SK-N-SH treated with all-trans-retinoic acid at 6 μM for 48 hours (cell line): ENCODE measurements at regions not wholly inside any gene's neighbourhood (a gene's known extent, or its start where the extent isn't known, plus 50 kb on each side); places are given as distances from the start of the nearest gene placed in this dataset.

ENCODE experiments used
- ATAC-seq: fragments of 200-7000 bp; cut with Tn5 transposase; 3 replicates; pipeline ENCODE4 v1.9.1; 2020; ENCODE audit warnings: mild to moderate bottlenecking, moderate library complexity
- ARNTL ChIP-seq: fragments of 450-650 bp; formaldehyde crosslinking; IDR thresholded peaks from 2 replicates; pipeline ENCODE4 v1.5.0; 2020; ENCODE audit warnings: low read depth, mild to moderate bottlenecking, moderate library complexity, borderline replicate concordance
- BACH2 ChIP-seq: fragments of 250-450 bp; sonication (Bioruptor Pico); IDR thresholded peaks from 2 replicates; pipeline ENCODE4 v1.9.0; 2021; ENCODE audit warnings: mild to moderate bottlenecking, borderline replicate concordance
- CSDC2 ChIP-seq: fragments of 250-450 bp; sonication (Bioruptor Pico); IDR thresholded peaks from 2 replicates; pipeline ENCODE4 v1.5.0; 2020; ENCODE audit warnings: mild to moderate bottlenecking, moderate library complexity
- ESRRG ChIP-seq: fragments of 250-450 bp; sonication (Bioruptor Pico); IDR thresholded peaks from 2 replicates; pipeline ENCODE4 v1.6.1; 2021; ENCODE audit warnings: mild to moderate bottlenecking
- GLIS3 ChIP-seq: fragments of 250-450 bp; sonication (Bioruptor Pico); IDR thresholded peaks from 2 replicates; pipeline ENCODE4 v1.5.0; 2020; ENCODE audit warnings: mild to moderate bottlenecking, moderate library complexity
- ISL1 ChIP-seq: fragments of 250-450 bp; sonication (Bioruptor Pico); IDR thresholded peaks from 2 replicates; pipeline ENCODE4 v2.1.2; 2022; ENCODE audit warnings: mild to moderate bottlenecking, moderate library complexity
- OSR1 ChIP-seq: fragments of 250-450 bp; sonication (Bioruptor Pico); IDR thresholded peaks from 2 replicates; pipeline ENCODE4 v1.8.0; 2022; ENCODE audit warnings: moderate library complexity, mild to moderate bottlenecking, inconsistent platforms
- PPARA ChIP-seq: fragments of 250-450 bp; sonication (Bioruptor Pico); IDR thresholded peaks from 2 replicates; pipeline ENCODE4 v1.5.0; 2020; ENCODE audit warnings: mild to moderate bottlenecking, borderline replicate concordance
- RARB ChIP-seq: fragments of 250-450 bp; sonication (Bioruptor Pico); IDR thresholded peaks from 2 replicates; pipeline ENCODE4 v1.8.0; 2021; ENCODE audit warnings: mild to moderate bottlenecking, moderate library complexity
- SNAI2 ChIP-seq: fragments of 250-450 bp; sonication (Bioruptor Pico); IDR thresholded peaks from 2 replicates; pipeline ENCODE4 v1.5.0; 2020; ENCODE audit warnings: mild to moderate bottlenecking, moderate library complexity
- TCF4 ChIP-seq: fragments of 250-450 bp; sonication (Bioruptor Pico); IDR thresholded peaks from 2 replicates; pipeline ENCODE4 v1.8.0; 2021; ENCODE audit warnings: mild to moderate bottlenecking, moderate library complexity, borderline replicate concordance
- TOX ChIP-seq: fragments of 250-450 bp; sonication (Bioruptor Pico); IDR thresholded peaks from 2 replicates; pipeline ENCODE4 v1.8.0; 2021; ENCODE audit warnings: mild to moderate bottlenecking, moderate library complexity, borderline replicate concordance
- ZFP3 ChIP-seq: fragments of 250-450 bp; sonication (Bioruptor Pico); IDR thresholded peaks from 2 replicates; pipeline ENCODE4 v1.5.0; 2020; ENCODE audit warnings: mild to moderate bottlenecking, moderate library complexity
- ZNF565 ChIP-seq: fragments of 450-650 bp; formaldehyde crosslinking; conservative IDR thresholded peaks from 2 replicates; pipeline ENCODE4 v1.5.0; 2020; ENCODE audit warnings: low read depth, mild to moderate bottlenecking, moderate library complexity
- ZNF70 ChIP-seq: fragments of 450-650 bp; formaldehyde crosslinking; IDR thresholded peaks from 2 replicates; pipeline ENCODE4 v1.5.0; 2020; ENCODE audit warnings: mild to moderate bottlenecking, moderate library complexity
- ZNF8 ChIP-seq: fragments of 450-650 bp; formaldehyde crosslinking; IDR thresholded peaks from 2 replicates; pipeline ENCODE4 v1.5.0; 2020; ENCODE audit warnings: mild to moderate bottlenecking, moderate library complexity
- TF ChIP-seq, protein P1 (sequence below): fragments of 250-450 bp; sonication (Bioruptor Pico); IDR thresholded peaks from 2 replicates; pipeline ENCODE4 v1.5.1; 2021; ENCODE audit warnings: mild to moderate bottlenecking, moderate library complexity
- TF ChIP-seq, protein P2 (sequence below): fragments of 250-450 bp; sonication (Bioruptor Pico); IDR thresholded peaks from 2 replicates; pipeline ENCODE4 v1.5.1; 2020; ENCODE audit warnings: low read depth, mild to moderate bottlenecking, moderate library complexity
- TF ChIP-seq, protein P3 (sequence below): fragments of 250-450 bp; sonication (Bioruptor Pico); IDR thresholded peaks from 2 replicates; pipeline ENCODE4 v1.8.0; 2020; ENCODE audit warnings: mild to moderate bottlenecking, moderate library complexity, borderline replicate concordance
- TF ChIP-seq, protein P4 (sequence below): fragments of 250-450 bp; sonication (Bioruptor Pico); IDR thresholded peaks from 2 replicates; pipeline ENCODE4 v1.5.0; 2020; ENCODE audit warnings: mild to moderate bottlenecking, moderate library complexity

DNA sequence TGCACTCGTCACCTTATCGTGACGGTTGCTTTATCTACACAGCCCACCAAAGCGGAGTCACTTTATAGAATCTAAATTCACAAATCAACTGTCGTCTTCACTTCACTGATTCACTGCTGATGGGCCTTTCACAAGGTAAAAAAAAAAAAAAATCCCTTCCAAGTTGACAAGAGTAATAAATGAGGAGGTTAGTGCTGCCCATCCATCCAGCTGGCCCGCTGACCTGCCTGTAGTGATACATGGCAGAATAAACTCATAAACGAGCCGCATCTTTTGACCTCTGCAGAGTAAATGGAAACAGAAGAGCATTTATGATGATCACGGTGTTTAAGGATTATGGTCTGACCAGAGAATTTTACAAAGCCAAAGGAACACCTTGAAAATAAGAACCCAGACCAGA lies 227.3 kb upstream of the IRX5 start:
- ATAC-seq: no peak
- TF ChIP-seq BACH2 (CRISPR knock-in tag) (no peak), ZNF8 (CRISPR knock-in tag) (no peak), ZNF70 (CRISPR knock-in tag) (no peak), GLIS3 (CRISPR knock-in tag) (no peak), ZNF565 (CRISPR knock-in tag) (no peak), ARNTL (CRISPR knock-in tag) (no peak), TOX (CRISPR knock-in tag) (no peak), SNAI2 (CRISPR knock-in tag) (no peak), ESRRG (no peak), CSDC2 (CRISPR knock-in tag) (no peak), PPARA (CRISPR knock-in tag) (no peak), OSR1 (CRISPR knock-in tag) (no peak), RARB (CRISPR knock-in tag) (no peak), ISL1 (no peak)
- TF ChIP-seq, protein P1, sequence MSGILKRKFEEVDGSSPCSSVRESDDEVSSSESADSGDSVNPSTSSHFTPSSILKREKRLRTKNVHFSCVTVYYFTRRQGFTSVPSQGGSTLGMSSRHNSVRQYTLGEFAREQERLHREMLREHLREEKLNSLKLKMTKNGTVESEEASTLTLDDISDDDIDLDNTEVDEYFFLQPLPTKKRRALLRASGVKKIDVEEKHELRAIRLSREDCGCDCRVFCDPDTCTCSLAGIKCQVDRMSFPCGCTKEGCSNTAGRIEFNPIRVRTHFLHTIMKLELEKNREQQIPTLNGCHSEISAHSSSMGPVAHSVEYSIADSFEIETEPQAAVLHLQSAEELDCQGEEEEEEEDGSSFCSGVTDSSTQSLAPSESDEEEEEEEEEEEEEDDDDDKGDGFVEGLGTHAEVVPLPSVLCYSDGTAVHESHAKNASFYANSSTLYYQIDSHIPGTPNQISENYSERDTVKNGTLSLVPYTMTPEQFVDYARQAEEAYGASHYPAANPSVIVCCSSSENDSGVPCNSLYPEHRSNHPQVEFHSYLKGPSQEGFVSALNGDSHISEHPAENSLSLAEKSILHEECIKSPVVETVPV (CRISPR knock-in tag): no peak

DNA sequence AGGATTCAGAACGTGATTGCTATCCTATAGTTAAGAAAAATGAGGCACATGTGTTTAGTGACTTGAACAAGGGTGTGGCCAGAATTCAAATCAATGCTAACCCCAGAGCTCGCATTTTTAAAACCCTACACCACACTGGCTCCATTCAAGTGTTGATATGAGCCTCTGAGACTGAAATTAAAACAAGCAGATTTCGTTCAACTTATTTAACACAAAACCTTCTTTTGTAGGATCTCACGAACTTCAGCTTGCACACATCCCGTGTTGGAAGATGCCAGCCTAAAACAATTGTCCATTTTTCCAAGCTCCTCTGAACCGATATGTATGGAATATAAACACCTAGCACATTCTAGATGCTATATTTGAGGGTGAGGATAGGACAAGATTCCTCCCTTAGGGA lies 231.0 kb upstream of the IRX5 start:
- no peak for TF ChIP-seq ARNTL (CRISPR knock-in tag)
- TF ChIP-seq ZNF70 (CRISPR knock-in tag): no peak
- TF ChIP-seq TOX (CRISPR knock-in tag): no peak
- TF ChIP-seq ISL1: no peak
- no peak for TF ChIP-seq ZNF8 (CRISPR knock-in tag)
- no peak for TF ChIP-seq ZFP3
- TF ChIP-seq OSR1 (CRISPR knock-in tag): no peak
- TF ChIP-seq SNAI2 (CRISPR knock-in tag): no peak
- no peak for TF ChIP-seq TCF4 (CRISPR knock-in tag)
- TF ChIP-seq ESRRG: no peak
- no peak for TF ChIP-seq GLIS3 (CRISPR knock-in tag)
- no peak for TF ChIP-seq RARB (CRISPR knock-in tag)
- TF ChIP-seq BACH2 (CRISPR knock-in tag): no peak
- no peak for TF ChIP-seq CSDC2 (CRISPR knock-in tag)
- TF ChIP-seq, protein P2, sequence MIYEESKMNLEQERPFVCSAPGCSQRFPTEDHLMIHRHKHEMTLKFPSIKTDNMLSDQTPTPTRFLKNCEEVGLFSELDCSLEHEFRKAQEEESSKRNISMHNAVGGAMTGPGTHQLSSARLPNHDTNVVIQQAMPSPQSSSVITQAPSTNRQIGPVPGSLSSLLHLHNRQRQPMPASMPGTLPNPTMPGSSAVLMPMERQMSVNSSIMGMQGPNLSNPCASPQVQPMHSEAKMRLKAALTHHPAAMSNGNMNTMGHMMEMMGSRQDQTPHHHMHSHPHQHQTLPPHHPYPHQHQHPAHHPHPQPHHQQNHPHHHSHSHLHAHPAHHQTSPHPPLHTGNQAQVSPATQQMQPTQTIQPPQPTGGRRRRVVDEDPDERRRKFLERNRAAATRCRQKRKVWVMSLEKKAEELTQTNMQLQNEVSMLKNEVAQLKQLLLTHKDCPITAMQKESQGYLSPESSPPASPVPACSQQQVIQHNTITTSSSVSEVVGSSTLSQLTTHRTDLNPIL (CRISPR knock-in tag): no peak
- ATAC-seq: no peak

DNA sequence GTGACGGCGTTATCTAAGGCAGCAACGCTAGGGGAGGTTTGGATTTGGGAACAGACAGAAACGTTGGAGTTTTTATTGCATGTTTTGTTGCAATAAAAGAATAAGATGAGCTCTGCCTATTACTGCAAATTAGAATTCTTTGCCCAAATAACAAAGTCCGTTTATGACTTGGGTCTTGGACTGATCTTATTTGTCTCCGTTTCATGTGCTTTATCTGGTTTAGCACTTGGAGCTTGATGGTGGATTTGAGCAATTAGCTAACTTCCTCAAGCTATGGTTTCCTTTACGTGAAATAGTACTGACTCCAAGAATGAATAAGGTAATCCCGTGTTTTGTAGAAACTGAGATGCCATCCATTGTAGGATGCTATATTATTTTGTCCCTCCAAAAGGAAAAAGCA lies 233.0 kb upstream of the IRX5 start:
- no peak for ATAC-seq
- no peak for TF ChIP-seq RARB (CRISPR knock-in tag)
- TF ChIP-seq ZFP3: no peak
- TF ChIP-seq, protein P1 (CRISPR knock-in tag): no peak
- TF ChIP-seq ESRRG: no peak
- TF ChIP-seq ZNF8 (CRISPR knock-in tag): no peak
- no peak for TF ChIP-seq ZNF70 (CRISPR knock-in tag)
- no peak for TF ChIP-seq GLIS3 (CRISPR knock-in tag)
- TF ChIP-seq, protein P3, sequence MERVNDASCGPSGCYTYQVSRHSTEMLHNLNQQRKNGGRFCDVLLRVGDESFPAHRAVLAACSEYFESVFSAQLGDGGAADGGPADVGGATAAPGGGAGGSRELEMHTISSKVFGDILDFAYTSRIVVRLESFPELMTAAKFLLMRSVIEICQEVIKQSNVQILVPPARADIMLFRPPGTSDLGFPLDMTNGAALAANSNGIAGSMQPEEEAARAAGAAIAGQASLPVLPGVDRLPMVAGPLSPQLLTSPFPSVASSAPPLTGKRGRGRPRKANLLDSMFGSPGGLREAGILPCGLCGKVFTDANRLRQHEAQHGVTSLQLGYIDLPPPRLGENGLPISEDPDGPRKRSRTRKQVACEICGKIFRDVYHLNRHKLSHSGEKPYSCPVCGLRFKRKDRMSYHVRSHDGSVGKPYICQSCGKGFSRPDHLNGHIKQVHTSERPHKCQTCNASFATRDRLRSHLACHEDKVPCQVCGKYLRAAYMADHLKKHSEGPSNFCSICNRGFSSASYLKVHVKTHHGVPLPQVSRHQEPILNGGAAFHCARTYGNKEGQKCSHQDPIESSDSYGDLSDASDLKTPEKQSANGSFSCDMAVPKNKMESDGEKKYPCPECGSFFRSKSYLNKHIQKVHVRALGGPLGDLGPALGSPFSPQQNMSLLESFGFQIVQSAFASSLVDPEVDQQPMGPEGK (CRISPR knock-in tag): no peak
- TF ChIP-seq, protein P4, sequence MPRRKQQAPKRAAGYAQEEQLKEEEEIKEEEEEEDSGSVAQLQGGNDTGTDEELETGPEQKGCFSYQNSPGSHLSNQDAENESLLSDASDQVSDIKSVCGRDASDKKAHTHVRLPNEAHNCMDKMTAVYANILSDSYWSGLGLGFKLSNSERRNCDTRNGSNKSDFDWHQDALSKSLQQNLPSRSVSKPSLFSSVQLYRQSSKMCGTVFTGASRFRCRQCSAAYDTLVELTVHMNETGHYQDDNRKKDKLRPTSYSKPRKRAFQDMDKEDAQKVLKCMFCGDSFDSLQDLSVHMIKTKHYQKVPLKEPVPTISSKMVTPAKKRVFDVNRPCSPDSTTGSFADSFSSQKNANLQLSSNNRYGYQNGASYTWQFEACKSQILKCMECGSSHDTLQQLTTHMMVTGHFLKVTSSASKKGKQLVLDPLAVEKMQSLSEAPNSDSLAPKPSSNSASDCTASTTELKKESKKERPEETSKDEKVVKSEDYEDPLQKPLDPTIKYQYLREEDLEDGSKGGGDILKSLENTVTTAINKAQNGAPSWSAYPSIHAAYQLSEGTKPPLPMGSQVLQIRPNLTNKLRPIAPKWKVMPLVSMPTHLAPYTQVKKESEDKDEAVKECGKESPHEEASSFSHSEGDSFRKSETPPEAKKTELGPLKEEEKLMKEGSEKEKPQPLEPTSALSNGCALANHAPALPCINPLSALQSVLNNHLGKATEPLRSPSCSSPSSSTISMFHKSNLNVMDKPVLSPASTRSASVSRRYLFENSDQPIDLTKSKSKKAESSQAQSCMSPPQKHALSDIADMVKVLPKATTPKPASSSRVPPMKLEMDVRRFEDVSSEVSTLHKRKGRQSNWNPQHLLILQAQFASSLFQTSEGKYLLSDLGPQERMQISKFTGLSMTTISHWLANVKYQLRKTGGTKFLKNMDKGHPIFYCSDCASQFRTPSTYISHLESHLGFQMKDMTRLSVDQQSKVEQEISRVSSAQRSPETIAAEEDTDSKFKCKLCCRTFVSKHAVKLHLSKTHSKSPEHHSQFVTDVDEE (CRISPR knock-in tag): no peak
- TF ChIP-seq ZNF565 (CRISPR knock-in tag): no peak
- no peak for TF ChIP-seq TCF4 (CRISPR knock-in tag)
